Fibroblast of lung (primary cell): ENCODE measurements at regions not wholly inside any gene's neighbourhood (a gene's known extent, or its start where the extent isn't known, plus 50 kb on each side); places are given as distances from the start of the nearest gene placed in this dataset.
"Not testable (repeated sequence)": the region's sequence is repeated elsewhere in the genome, so short reads cannot be mapped to it uniquely, and the experiment has no call there.

Source experiments
- EZH2 ChIP-seq: IDR thresholded peaks from 2 replicates; pipeline ENCODE4 v1.5.1; 2012; ENCODE audit warnings: low read length, control low read depth, mild to moderate bottlenecking; ENCODE audit errors: missing control alignments
- TF ChIP-seq, protein P1 (sequence below), 2 donors: IDR thresholded peaks in 1 of 2; conservative IDR thresholded peaks in 1 of 2; 1 replicate in 1 of 2; 2 replicates in 1 of 2; pipeline ENCODE4 v1.5.1; 2011 to 2012; ENCODE audit warnings: low read length in 2 of 2, control low read depth in 1 of 2, inconsistent platforms in 1 of 2, low read depth in 1 of 2, mild to moderate bottlenecking in 1 of 2

DNA sequence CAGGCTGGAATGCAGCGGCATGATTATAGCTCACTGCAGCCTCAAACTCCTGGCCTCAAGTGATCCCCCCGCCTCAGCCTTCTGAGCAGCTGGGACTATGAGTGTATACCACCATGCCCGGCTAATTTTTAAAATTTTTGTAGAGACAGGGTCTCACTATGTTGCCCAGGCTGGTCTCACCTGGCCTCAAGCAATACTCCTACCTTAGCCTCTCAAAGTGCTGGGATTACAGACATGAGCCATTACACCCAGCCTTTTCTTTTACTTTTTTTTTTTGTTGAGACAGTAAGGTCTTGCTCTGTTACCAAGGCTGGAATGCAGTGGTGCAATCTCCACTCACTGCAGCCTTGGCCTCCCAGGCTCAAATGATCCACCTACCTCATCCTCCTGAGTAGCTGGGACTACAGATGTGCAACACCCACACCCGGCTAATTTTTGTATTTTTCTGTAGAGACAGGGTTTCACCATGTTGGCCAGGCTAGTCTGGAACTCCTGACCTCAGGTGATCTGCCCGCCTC lies 155.5 kb downstream of the IGLL1 start:
- TF ChIP-seq, protein P1, sequence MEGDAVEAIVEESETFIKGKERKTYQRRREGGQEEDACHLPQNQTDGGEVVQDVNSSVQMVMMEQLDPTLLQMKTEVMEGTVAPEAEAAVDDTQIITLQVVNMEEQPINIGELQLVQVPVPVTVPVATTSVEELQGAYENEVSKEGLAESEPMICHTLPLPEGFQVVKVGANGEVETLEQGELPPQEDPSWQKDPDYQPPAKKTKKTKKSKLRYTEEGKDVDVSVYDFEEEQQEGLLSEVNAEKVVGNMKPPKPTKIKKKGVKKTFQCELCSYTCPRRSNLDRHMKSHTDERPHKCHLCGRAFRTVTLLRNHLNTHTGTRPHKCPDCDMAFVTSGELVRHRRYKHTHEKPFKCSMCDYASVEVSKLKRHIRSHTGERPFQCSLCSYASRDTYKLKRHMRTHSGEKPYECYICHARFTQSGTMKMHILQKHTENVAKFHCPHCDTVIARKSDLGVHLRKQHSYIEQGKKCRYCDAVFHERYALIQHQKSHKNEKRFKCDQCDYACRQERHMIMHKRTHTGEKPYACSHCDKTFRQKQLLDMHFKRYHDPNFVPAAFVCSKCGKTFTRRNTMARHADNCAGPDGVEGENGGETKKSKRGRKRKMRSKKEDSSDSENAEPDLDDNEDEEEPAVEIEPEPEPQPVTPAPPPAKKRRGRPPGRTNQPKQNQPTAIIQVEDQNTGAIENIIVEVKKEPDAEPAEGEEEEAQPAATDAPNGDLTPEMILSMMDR (conservative IDR thresholded peaks at IDR 0.05 in 1 of 2, IDR thresholded peaks at IDR 0.05 in 1 of 2; ENCODE audit: low read depth in 1 of 2, low read length in 2 of 2), result not testable (repeated sequence)
- not testable (repeated sequence) for TF ChIP-seq EZH2
